ENCODE measurements at regions not wholly inside any gene's neighbourhood (a gene's known extent, or its start where the extent isn't known, plus 50 kb on each side); places are given as distances from the start of the nearest gene placed in this dataset.

DNA sequence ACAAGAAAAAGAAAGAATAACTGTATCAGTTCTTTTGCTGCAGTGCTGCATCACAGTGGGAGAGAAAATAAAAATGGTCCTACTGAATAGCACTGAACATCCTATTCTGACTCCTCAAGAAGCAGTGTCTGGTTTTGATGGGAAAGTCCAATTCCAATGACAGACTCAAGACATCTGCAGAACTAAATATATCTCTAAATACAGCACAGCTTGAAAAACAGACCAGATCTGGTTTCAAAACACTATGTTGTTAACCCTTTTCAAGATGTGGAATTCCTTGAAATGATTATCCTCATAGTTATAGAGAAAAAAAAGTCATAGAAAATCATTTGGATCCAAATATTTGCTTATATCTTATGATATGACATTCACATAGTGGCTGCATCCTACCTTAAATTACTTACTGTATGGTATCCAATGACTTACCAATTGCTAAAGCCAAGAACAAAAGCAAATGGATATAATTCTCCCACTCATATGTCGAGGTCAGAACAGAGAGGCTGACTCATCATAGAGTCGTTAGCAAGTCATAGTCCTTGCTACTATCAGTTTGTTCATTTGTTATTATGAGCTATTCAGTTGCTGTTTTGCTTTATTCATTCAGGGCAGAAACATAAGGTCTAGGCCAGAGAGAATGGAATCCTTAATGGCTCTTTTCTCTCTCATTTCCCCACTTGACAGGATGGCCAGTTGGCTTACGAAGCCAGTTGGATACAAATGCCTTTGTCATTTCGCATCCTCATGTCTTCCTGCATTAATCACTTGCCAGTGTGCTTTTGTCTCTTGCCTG is 62.5 kb upstream of the ACVR2A start:
- TF ChIP-seq, protein P1, sequence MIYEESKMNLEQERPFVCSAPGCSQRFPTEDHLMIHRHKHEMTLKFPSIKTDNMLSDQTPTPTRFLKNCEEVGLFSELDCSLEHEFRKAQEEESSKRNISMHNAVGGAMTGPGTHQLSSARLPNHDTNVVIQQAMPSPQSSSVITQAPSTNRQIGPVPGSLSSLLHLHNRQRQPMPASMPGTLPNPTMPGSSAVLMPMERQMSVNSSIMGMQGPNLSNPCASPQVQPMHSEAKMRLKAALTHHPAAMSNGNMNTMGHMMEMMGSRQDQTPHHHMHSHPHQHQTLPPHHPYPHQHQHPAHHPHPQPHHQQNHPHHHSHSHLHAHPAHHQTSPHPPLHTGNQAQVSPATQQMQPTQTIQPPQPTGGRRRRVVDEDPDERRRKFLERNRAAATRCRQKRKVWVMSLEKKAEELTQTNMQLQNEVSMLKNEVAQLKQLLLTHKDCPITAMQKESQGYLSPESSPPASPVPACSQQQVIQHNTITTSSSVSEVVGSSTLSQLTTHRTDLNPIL (CRISPR knock-in tag; IDR thresholded peaks at IDR 0.05; ENCODE audit: low read depth) = no peak
- TF ChIP-seq ZFP30 (CRISPR knock-in tag; IDR thresholded peaks at IDR 0.05) (no peak), ZNF8 (CRISPR knock-in tag; IDR thresholded peaks at IDR 0.05) (no peak)
- TF ChIP-seq, protein P2, sequence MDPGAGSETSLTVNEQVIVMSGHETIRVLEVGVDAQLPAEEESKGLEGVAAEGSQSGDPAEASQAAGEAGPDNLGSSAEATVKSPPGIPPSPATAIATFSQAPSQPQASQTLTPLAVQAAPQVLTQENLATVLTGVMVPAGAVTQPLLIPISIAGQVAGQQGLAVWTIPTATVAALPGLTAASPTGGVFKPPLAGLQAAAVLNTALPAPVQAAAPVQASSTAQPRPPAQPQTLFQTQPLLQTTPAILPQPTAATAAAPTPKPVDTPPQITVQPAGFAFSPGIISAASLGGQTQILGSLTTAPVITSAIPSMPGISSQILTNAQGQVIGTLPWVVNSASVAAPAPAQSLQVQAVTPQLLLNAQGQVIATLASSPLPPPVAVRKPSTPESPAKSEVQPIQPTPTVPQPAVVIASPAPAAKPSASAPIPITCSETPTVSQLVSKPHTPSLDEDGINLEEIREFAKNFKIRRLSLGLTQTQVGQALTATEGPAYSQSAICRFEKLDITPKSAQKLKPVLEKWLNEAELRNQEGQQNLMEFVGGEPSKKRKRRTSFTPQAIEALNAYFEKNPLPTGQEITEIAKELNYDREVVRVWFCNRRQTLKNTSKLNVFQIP (CRISPR knock-in tag; IDR thresholded peaks at IDR 0.05; ENCODE audit: borderline replicate concordance, low read depth) = no peak
